ENCODE measurements at regions not wholly inside any gene's neighbourhood (a gene's known extent, or its start where the extent isn't known, plus 50 kb on each side); places are given as distances from the start of the nearest gene placed in this dataset.

DNA sequence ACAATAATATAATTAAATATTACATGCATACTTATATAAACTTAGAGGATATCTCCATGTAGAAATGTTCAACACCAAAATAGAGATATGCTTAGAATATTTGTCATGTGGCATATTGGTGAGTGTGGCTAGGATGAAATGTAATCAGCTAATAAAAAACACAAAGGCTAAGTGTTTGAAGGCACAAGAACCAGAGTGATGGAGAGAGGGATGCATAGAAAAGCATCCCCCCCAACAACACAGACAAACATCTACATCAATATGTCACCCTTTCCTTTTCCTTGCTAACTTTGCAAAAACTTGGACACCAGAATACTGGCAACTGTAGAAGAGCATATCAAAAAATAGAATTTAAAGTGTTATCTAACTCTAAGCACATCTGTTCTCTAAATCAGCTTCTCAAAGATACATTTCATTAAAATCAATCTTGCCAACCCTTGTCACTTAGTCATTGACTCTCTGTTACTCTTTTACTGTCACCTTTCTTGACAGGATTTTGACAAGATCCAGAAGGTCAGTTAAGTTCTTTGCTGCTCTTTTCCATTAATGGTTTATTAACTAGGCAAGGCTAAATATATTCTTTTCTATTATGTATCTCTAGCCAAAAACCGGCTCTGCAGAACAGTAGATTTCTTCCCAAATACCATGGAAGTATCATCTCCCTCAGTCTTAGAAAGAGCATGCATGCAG lies 695.9 kb downstream of the OTOL1 start:
- ChIA-PET RAD21 (ENCODE audit: low non-redundant PET in 1 of 2, low total read pairs in 2 of 2, uncharacterized antibody in 2 of 2, unreplicated experiment in 2 of 2) (no interaction called here), POLR2A (no interaction called here), CTCF (no interaction called here)
- Histone ChIP-seq H3K9ac (ENCODE audit: low read length) (no peak overlapping the region), H3K9me2 (ENCODE audit: insufficient read depth) (no peaks in the 10 kb centered on the region), H3K4me3 (replicated peaks in 1 of 2; ENCODE audit: low read depth in 1 of 2, low read length in 2 of 2) (no peak overlapping the region), H3K79me2 (ENCODE audit: insufficient read depth, low read length) (no peaks in the 10 kb centered on the region), H3K36me3 (ENCODE audit: control insufficient read depth in 1 of 2, insufficient read depth in 2 of 2, low read length in 2 of 2) (no peaks in the 10 kb centered on the region), H3K9me3 (ENCODE audit: control insufficient read depth in 1 of 2, insufficient read depth in 1 of 2, low read depth in 1 of 2, low read length in 2 of 2) (no peaks in the 10 kb centered on the region), H4K20me1 (ENCODE audit: insufficient read depth) (no peaks in the 10 kb centered on the region), H3K27me3 (ENCODE audit: insufficient read depth, low read length) (no peaks in the 10 kb centered on the region), H2AFZ (ENCODE audit: low read depth, low read length, poor library complexity, severe bottlenecking) (no peak overlapping the region), H3K4me2 (ENCODE audit: low read length) (no peak overlapping the region), H3K27ac (ENCODE audit: low read depth, low read length) (no peak overlapping the region), H3K4me1 (ENCODE audit: control insufficient read depth in 1 of 2, insufficient read depth in 2 of 2, low read length in 2 of 2) (no peaks in the 10 kb centered on the region)
- ATAC-seq (no peak), DNase-seq (ENCODE audit: low read depth, low spot score) (no peak)
- BruUV-seq (replicated peaks), result no TSS peak
- TF ChIP-seq, protein P1, sequence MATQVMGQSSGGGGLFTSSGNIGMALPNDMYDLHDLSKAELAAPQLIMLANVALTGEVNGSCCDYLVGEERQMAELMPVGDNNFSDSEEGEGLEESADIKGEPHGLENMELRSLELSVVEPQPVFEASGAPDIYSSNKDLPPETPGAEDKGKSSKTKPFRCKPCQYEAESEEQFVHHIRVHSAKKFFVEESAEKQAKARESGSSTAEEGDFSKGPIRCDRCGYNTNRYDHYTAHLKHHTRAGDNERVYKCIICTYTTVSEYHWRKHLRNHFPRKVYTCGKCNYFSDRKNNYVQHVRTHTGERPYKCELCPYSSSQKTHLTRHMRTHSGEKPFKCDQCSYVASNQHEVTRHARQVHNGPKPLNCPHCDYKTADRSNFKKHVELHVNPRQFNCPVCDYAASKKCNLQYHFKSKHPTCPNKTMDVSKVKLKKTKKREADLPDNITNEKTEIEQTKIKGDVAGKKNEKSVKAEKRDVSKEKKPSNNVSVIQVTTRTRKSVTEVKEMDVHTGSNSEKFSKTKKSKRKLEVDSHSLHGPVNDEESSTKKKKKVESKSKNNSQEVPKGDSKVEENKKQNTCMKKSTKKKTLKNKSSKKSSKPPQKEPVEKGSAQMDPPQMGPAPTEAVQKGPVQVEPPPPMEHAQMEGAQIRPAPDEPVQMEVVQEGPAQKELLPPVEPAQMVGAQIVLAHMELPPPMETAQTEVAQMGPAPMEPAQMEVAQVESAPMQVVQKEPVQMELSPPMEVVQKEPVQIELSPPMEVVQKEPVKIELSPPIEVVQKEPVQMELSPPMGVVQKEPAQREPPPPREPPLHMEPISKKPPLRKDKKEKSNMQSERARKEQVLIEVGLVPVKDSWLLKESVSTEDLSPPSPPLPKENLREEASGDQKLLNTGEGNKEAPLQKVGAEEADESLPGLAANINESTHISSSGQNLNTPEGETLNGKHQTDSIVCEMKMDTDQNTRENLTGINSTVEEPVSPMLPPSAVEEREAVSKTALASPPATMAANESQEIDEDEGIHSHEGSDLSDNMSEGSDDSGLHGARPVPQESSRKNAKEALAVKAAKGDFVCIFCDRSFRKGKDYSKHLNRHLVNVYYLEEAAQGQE (IDR thresholded peaks at IDR 0.05; ENCODE audit: low read depth), result no peak
- TF ChIP-seq SRF (IDR thresholded peaks at IDR 0.05; ENCODE audit: low read depth) (no peak), YY1 (IDR thresholded peaks at IDR 0.05; ENCODE audit: extremely low read depth, insufficient replicate concordance, low read depth, low read length) (no peak), POLR2AphosphoS5 (IDR thresholded peaks at IDR 0.05; ENCODE audit: low read depth, low read length) (no peak), CBX3 (IDR thresholded peaks at IDR 0.05; ENCODE audit: low read depth) (no peak), JUND (IDR thresholded peaks at IDR 0.05) (no peak), SP1 (IDR thresholded peaks at IDR 0.05; ENCODE audit: low read depth) (no peak), EZH2phosphoT487 (IDR thresholded peaks at IDR 0.05; ENCODE audit: borderline replicate concordance) (no peak)
- TF ChIP-seq, protein P2, sequence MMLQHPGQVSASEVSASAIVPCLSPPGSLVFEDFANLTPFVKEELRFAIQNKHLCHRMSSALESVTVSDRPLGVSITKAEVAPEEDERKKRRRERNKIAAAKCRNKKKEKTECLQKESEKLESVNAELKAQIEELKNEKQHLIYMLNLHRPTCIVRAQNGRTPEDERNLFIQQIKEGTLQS (IDR thresholded peaks at IDR 0.05), result no peak
- intact Hi-C loops (cut with micrococcal nuclease), result no loop called here

Measured in HCT116 (cell line).